ENCODE measurements at regions not wholly inside any gene's neighbourhood (a gene's known extent, or its start where the extent isn't known, plus 50 kb on each side); places are given as distances from the start of the nearest gene placed in this dataset.

GRCh38 chr10:33493497-33493896 is 159.0 kb upstream of the NRP1 start:
- TF ChIP-seq CTCF (optimal IDR thresholded peaks at IDR 0.05 in 1 of 3, IDR thresholded peaks at IDR 0.05 in 1 of 3, conservative IDR thresholded peaks at IDR 0.05 in 1 of 3; ENCODE audit: extremely low read depth in 1 of 3, insufficient read depth in 2 of 3, low read length in 3 of 3) (no peak), EZH2 (IDR thresholded peaks at IDR 0.05; ENCODE audit: low read length) (no peak)

Data from keratinocyte (primary cell).